ENCODE measurements at regions not wholly inside any gene's neighbourhood (a gene's known extent, or its start where the extent isn't known, plus 50 kb on each side); places are given as distances from the start of the nearest gene placed in this dataset.

- ChIA-PET CTCF (ENCODE audit: partially characterized antibody) (no interaction called here), POLR2A (ENCODE audit: partially characterized antibody) (no interaction called here)
- Histone ChIP-seq H3K14ac (ENCODE audit: insufficient read length) (no peak overlapping the region), H2AK5ac (ENCODE audit: low read depth, low read length) (no peak overlapping the region), H3K79me2 (ENCODE audit: control insufficient read depth in 1 of 2, insufficient read depth in 2 of 2, low read length in 2 of 2) (no peaks in the 10 kb centered on the region), H3K9ac (replicated peaks in 1 of 4; ENCODE audit: extremely low read depth in 1 of 4, low read depth in 3 of 4, low read length in 3 of 4) (no peak overlapping the region), H2BK120ac (replicated peaks; ENCODE audit: low read depth, low read length) (no peak overlapping the region), H3K4ac (replicated peaks; ENCODE audit: insufficient read length, low read depth, low read length) (no peak overlapping the region), H2BK15ac (ENCODE audit: low read length) (no peak overlapping the region), H4K20me1 (replicated peaks in 1 of 2; ENCODE audit: control insufficient read depth in 1 of 2, insufficient read depth in 2 of 2, low read length in 2 of 2) (no peaks in the 10 kb centered on the region), H3K36me3 (ENCODE audit: control insufficient read depth in 2 of 4, insufficient read depth in 4 of 4, low read length in 3 of 4) (no peaks in the 10 kb centered on the region), H3K9me3 (ENCODE audit: insufficient read depth in 2 of 2, low read depth in 1 of 2, low read length in 1 of 2) (no peaks in the 10 kb centered on the region), H3K18ac (ENCODE audit: extremely low read depth, low read length) (no peak overlapping the region), H2BK5ac (ENCODE audit: low read depth, low read length) (no peak overlapping the region), H3K4me1 (replicated peaks in 1 of 4; ENCODE audit: control insufficient read depth in 3 of 4, insufficient read depth in 4 of 4, low read length in 3 of 4) (no peaks in the 10 kb centered on the region), H3K79me1 (ENCODE audit: low read depth, low read length) (no peaks in the 10 kb centered on the region), H2BK12ac (ENCODE audit: low read depth, low read length) (no peak overlapping the region), H4K91ac (replicated peaks; ENCODE audit: insufficient read length, low read length) (no peak overlapping the region), H3K23me2 (ENCODE audit: low read depth, low read length) (no peaks in the 10 kb centered on the region), H3K4me2 (ENCODE audit: insufficient read depth in 1 of 2, low read depth in 2 of 2, low read length in 2 of 2) (no peak overlapping the region), H2AFZ (ENCODE audit: low read length) (no peak overlapping the region), H3K4me3 (ENCODE audit: extremely low read depth in 1 of 4, insufficient read depth in 2 of 4, low read depth in 3 of 4, low read length in 4 of 4) (no peak overlapping the region), H3K27me3 (replicated peaks in 1 of 4; ENCODE audit: control insufficient read depth in 3 of 4, extremely low read depth in 1 of 4, insufficient read depth in 3 of 4, low read length in 3 of 4) (no peaks in the 10 kb centered on the region), H3K56ac (replicated peaks; ENCODE audit: insufficient read length, low read depth, low read length) (no peak overlapping the region), H3K27ac (ENCODE audit: low read depth, low read length) (no peak overlapping the region), H4K8ac (ENCODE audit: extremely low read depth, insufficient read depth, low read length) (no peak overlapping the region), H3K23ac (ENCODE audit: insufficient read length) (no peak overlapping the region), H4K5ac (ENCODE audit: insufficient read length, low read depth, low read length) (no peak overlapping the region), H2BK20ac (ENCODE audit: low read length) (no peak overlapping the region)
- FAIRE-seq = no peak
- 83% methylated on average over 2 of the region's 2 CpGs; no CpG with 5 or more reads in 1 of the 2 experiments for WGBS, 2 experiments (ENCODE audit: extremely low coverage in 1 of 2, insufficient coverage in 1 of 2, insufficient read length in 1 of 2, insufficient replicate concordance in 2 of 2, low coverage in 1 of 2, low lambda C conversion rate in 2 of 2, missing lambda C conversion rate in 1 of 2)
- TF ChIP-seq BCL11A (IDR thresholded peaks at IDR 0.05; ENCODE audit: low read depth in 2 of 2, low read length in 2 of 2) = no peak
- no peak for TF ChIP-seq RAD21 (IDR thresholded peaks at IDR 0.05 in 1 of 2, conservative IDR thresholded peaks at IDR 0.05 in 1 of 2; ENCODE audit: low read depth in 2 of 2, low read length in 2 of 2)
- TF ChIP-seq CREB1 (IDR thresholded peaks at IDR 0.05) = no peak
- TF ChIP-seq PHF8 (conservative IDR thresholded peaks at IDR 0.05; ENCODE audit: low read depth, low read length) = no peak
- no peak for TF ChIP-seq FOSL1 (IDR thresholded peaks at IDR 0.05; ENCODE audit: insufficient read depth, low read depth, low read length)
- no peak for DNase-seq (ENCODE audit: low read depth in 1 of 2, low spot score in 2 of 2)
Measured at GRCh38 chr6:145295746-145296145, 439.6 kb downstream of the EPM2A start.

Data from H1 (cell line).